Heart right ventricle (tissue), 16 donors: ENCODE measurements at regions not wholly inside any gene's neighbourhood (a gene's known extent, or its start where the extent isn't known, plus 50 kb on each side); places are given as distances from the start of the nearest gene placed in this dataset.

ENCODE experiments used
- ATAC-seq, 8 donors: fragments of 200-7000 bp; cut with Tn5 transposase; one replicate each; pipeline ENCODE4 v1.9.1; 2020; ENCODE audit warnings: mild to moderate bottlenecking in 8 of 8, moderate library complexity in 8 of 8, moderate number of reproducible peaks in 1 of 8
- DNase-seq, 2 donors: peaks; one replicate each; pipeline ENCODE4 v3.0.0-alpha.2; 2020
- H3K27ac ChIP-seq, 10 donors: fragments of 200-600 bp; sonication (generic) in 2 of 10; one replicate each; pipeline versions ENCODE4 v1.5.0 to v1.8.0; 2020 to 2022; ENCODE audit warnings: mild to moderate bottlenecking in 3 of 10
- H3K27me3 ChIP-seq, 7 donors: fragments of 200-600 bp; one replicate each; pipeline ENCODE4 v1.8.0; 2021 to 2022; ENCODE audit warnings: mild to moderate bottlenecking in 2 of 7
- H3K36me3 ChIP-seq, 9 donors: fragments of 200-600 bp; sonication (generic) in 1 of 9; one replicate each; pipeline versions ENCODE4 v1.5.0 to v1.8.0; 2020 to 2022; ENCODE audit warnings: mild to moderate bottlenecking in 2 of 9
- H3K4me1 ChIP-seq, 9 donors: fragments of 200-600 bp; sonication (generic) in 1 of 9; one replicate each; pipeline versions ENCODE4 v1.5.0 to v1.8.0; 2020 to 2022; ENCODE audit warnings: mild to moderate bottlenecking in 4 of 9
- H3K4me3 ChIP-seq, 10 donors: fragments of 200-600 bp; sonication (generic) in 2 of 10; one replicate each; pipeline versions ENCODE4 v1.5.0 to v1.8.0; 2020 to 2022; ENCODE audit warnings: mild to moderate bottlenecking in 7 of 10, moderate library complexity in 2 of 10
- H3K9me3 ChIP-seq, 11 donors: fragments of 200-600 bp in 10 of 11; sonication (generic) in 2 of 11; one replicate each; pipeline versions ENCODE4 v1.5.0 to v1.8.0; 2013 to 2022; ENCODE audit warnings: mild to moderate bottlenecking in 2 of 11, control low read depth in 1 of 11, moderate library complexity in 1 of 11
- CTCF ChIP-seq, 9 donors: fragments of 200-600 bp; sonication (generic) in 2 of 9; IDR thresholded peaks; one replicate each; pipeline versions ENCODE4 v1.5.0 to v1.8.0; 2021 to 2022; ENCODE audit warnings: antibody characterized with exemption in 9 of 9, mild to moderate bottlenecking in 5 of 9, moderate library complexity in 1 of 9
- WGBS, 2 donors: extraction: QIAGEN DNeasy Blood & Tissue Kit; methylation state at CpG; one replicate each; pipeline ENCODE4 v1.1.7; 2013; ENCODE audit warnings: inconsistent platforms in 1 of 2; 5-methylcytosine and 5-hydroxymethylcytosine counted together
- intact Hi-C, 10 donors: fragments of 100-400 bp; cut with DNase I; formaldehyde crosslinking; loops; one replicate each; pipeline versions ENCODE4 v1.11.1 to v1.14.2; 2022
- donor health status: Arrhythmogenic right ventricular cardiomyopathy.
- donor health status: ischemic (EF 13 %, LVEDD 7.1; RV severe dilation, severe dysfunction).
- donor health status: healthy with polysubstance abuse.
- donor health status: DM: no; HTN: yes; CAD: no.
- donor health status: DM: no; HTN: no; CAD: no.
- donor health status: ischemic (EF 25% LVEDD 6.9; RV normal size, moderate dysfunction).
- donor health status: ischemic (EF 25% LVEDD 5.7; RV mildly dilated, moderate dysfunction).
- donor health status: healthy.
- donor health status: DM: yes; HTN: yes; CAD: no.
- donor health status: Ischemic cardiomyopathy.
- donor health status: ischemic (EF 35%, LVEDD 5.7; RV mildly dilated, moderate dysfunction).
- donor health status: nonischemic (EF 11% LVEDD 7.7; RV severe dilation, severe dysfunction).
- donor health status: DM: yes; HTN: yes; CAD: no.
- donor health status: PGD.
- donor health status: ischemic (EF 29% LVEDD 5.4; RV normal size, mild dysfunction).
- donor health status: nonischemic (EF 23%, LVEDD 6.1; RV moderate dilation, normal function).

- intact Hi-C loops, result no loop called here
- WGBS, 2 donors, result 46 to 59% methylated on average over 5 of the region's 5 CpGs
- Histone ChIP-seq H3K9me3 (peaks cover 0 to 7% (median 0%) of the 10 kb centered on the region in 11 donors), H3K27ac (no peak overlapping the region), H3K4me3 (no peak overlapping the region), H3K4me1 (no peaks in the 10 kb centered on the region), H3K36me3 (no peaks in the 10 kb centered on the region), H3K27me3 (peaks cover 0 to 4% (median 0%) of the 10 kb centered on the region in 7 donors)
- ATAC-seq (no peak), DNase-seq (no peak)
- no peak for TF ChIP-seq CTCF (IDR thresholded peaks at IDR 0.05)
Measured at GRCh38 chr16:59356144-59356543, 622.0 kb upstream of the GOT2 start.

DNA sequence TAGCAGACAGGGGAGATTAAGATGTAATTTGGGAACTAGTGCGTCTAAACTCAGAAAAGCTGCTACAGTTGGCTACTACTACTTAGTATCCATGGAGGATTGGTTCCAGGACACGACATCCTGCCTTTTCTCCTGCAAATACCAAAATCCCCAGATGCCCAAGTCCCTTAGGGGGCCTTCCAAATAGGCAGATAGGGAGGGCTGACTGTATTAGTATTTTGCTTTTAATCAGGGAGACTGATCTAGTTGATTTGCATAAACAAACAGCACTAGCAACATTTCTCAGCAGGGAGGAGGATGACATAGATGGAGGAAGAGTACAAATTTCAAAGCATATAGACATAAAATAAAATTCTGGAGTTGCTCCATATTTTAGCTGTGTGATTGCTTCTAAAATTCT is 621.6 kb upstream of the GOT2 start:
- WGBS, 2 donors, result 40 to 45% methylated on average over 2 of the region's 2 CpGs
- Histone ChIP-seq H3K9me3 (peaks cover 0 to 7% (median 0%) of the 10 kb centered on the region in 11 donors), H3K4me1 (no peaks in the 10 kb centered on the region), H3K4me3 (no peak overlapping the region), H3K36me3 (no peaks in the 10 kb centered on the region), H3K27ac (no peak overlapping the region), H3K27me3 (peaks cover 0 to 4% (median 0%) of the 10 kb centered on the region in 7 donors)
- intact Hi-C loops, result loop anchor here in 1 of 10 donors (1.0 kb wide), 1 partner anchor 20 kb away; no protein-coding TSS in a partner anchor
- DNase-seq (no peak), ATAC-seq (no peak)
- TF ChIP-seq CTCF (IDR thresholded peaks at IDR 0.05), result no peak

DNA sequence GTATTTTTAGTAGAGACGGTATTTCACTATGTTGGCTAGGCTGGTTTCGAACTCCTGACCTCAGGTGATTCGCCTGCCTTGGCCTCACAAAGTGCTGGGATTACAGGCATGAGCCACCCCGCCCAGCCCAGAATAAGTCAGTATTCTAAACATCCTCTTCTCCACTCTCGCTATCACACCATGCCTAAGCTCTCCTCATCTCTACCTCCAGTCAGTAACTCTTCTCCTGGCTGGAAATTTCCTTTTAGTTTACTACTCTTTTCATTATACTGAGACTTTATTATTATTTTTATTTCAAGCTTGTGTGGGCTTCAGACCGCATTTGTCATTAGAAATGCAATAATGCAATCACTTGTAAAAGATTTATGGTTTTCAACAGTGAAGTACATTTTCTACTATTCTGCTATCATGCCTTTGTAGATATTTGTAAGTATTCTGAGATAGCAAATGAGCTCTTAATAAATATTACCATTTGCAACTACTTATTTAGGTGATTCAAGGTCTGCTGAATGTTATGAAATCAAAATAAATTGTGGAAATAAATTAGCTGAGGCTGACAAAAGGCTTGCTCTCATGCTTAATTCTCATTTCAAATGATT is 617.3 kb upstream of the GOT2 start:
- WGBS, 2 donors, result 84 to 88% methylated on average over 6 of the region's 6 CpGs
- no peak for DNase-seq
- Histone ChIP-seq H3K36me3 (no peaks in the 10 kb centered on the region), H3K4me1 (no peaks in the 10 kb centered on the region), H3K27ac (no peak overlapping the region), H3K27me3 (no peaks in the 10 kb centered on the region), H3K4me3 (no peak overlapping the region), H3K9me3 (peaks cover 0 to 7% (median 0%) of the 10 kb centered on the region in 11 donors)
- intact Hi-C loops, result no loop called here
- no peak for TF ChIP-seq CTCF (IDR thresholded peaks at IDR 0.05)
- no peak for ATAC-seq

GRCh38 chr16:59350670-59351069 is 616.6 kb upstream of the GOT2 start:
- WGBS, 2 donors, result 91 to 95% methylated on average over 2 of the region's 2 CpGs
- no peaks in the 10 kb centered on the region for H3K27me3 ChIP-seq
- peaks cover 0 to 7% (median 0%) of the 10 kb centered on the region in 11 donors for H3K9me3 ChIP-seq
- no peak for ATAC-seq
- no peaks in the 10 kb centered on the region for H3K36me3 ChIP-seq
- H3K4me1 ChIP-seq, result no peaks in the 10 kb centered on the region
- no peak overlapping the region for H3K27ac ChIP-seq
- H3K4me3 ChIP-seq, result no peak overlapping the region
- no peak for DNase-seq
- no peak for TF ChIP-seq CTCF (IDR thresholded peaks at IDR 0.05)
- intact Hi-C loops, result no loop called here
